HG03066 (cell line): ENCODE measurements at regions not wholly inside any gene's neighbourhood (a gene's known extent, or its start where the extent isn't known, plus 50 kb on each side); places are given as distances from the start of the nearest gene placed in this dataset.

Source experiments
- ATAC-seq: cut with Tn5 transposase; IDR thresholded peaks from one replicate; pipeline ENCODE4 v1.9.1; 2021; ENCODE audit warnings: low read depth; ENCODE audit not compliant: unreplicated experiment

DNA sequence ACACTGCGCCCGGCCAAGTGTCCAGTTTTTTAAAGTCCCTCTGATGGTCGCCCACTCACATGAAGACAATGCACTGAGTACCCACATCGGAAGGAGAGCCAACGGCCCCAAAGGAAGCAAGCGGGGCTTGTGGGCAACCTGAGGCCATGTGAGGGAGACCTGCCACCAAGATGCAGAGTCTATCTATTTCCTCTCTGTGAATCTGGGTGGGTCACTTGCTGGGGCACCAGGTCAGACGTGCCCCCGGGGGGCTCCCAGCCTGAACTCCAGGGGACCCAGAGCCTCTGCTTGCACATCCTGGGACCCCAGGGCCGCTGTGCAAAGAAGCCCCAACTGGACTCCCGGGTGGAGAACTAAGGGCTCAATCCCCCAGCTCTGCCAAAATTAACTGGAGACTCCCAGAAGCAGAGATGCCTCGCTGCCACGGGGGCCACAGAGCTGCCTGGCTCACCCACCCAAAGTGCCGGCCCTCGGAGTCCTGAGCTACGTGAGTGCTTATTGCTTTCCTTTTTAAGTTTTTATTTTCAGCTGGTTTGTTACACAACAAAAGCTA is 106.4 kb downstream of the BRD1 start:
- ATAC-seq, result no peak

DNA sequence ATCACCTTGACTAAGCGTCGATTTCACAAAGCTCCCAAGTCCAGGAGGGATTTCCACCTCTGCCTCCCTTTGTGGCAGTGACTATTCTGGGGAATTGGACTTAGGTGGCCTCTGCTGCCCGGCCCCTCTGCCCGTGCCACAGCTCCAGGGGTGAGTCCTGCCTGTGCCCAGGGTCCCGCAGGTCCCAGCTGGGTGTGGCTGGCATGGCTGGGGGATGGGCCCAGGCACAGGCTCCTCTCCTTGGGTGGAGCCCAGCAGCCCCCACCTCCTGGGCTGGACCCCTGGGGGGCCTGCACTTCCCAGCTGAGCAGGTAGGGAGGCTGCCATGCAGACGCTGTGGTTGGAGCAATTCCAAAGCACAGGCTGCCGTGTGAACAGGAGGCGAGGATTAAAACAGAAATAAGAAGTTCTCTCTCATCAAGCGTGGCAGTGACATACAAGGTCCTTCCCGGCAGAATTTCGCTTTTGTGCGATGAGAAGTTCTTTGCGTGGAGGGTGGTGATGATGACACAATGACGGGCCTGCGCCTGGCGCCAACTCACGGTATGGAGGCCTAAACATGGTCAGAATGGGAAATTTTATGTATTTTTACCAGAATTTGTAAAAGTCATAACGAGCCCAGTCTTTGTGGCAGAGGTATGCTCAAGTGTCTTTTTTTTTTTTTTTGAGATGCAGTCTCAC is 107.3 kb downstream of the BRD1 start:
- ATAC-seq, result no peak

- ATAC-seq, result no peak
Measured at GRCh38 chr22:49719046-49719445, 108.6 kb downstream of the BRD1 start.

- no peak for ATAC-seq
Measured at GRCh38 chr22:49718396-49718795, 109.3 kb downstream of the BRD1 start.

DNA sequence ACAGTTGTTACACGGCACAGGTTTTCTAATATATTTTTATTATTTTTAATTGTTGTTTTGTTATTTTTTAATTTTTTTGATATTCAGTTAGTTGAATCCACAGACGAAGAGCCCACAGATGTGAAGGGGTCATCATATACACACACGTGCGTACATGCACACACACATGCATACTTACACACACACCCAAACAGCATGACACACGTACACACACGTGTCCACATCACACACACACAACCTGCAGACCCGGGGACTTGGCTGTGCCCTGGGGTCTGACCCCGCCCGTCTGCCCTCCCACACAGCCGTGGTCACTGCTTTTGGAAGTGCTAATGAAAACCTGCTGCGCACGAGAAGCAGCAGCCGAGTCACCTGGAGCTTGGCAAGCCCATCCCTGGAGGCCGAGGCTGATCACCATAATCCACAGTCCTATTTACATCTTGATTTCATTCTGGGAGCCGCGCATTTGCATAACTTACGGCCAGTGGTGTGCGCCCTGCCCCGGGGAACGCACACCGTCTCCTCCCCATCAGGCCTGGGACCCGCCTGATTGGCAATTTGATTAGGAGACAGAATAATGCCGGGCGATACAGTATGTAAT is 110.3 kb downstream of the BRD1 start:
- ATAC-seq, result no peak

- no peak for ATAC-seq
Measured at GRCh38 chr22:49716441-49716840, 111.2 kb downstream of the BRD1 start.

DNA sequence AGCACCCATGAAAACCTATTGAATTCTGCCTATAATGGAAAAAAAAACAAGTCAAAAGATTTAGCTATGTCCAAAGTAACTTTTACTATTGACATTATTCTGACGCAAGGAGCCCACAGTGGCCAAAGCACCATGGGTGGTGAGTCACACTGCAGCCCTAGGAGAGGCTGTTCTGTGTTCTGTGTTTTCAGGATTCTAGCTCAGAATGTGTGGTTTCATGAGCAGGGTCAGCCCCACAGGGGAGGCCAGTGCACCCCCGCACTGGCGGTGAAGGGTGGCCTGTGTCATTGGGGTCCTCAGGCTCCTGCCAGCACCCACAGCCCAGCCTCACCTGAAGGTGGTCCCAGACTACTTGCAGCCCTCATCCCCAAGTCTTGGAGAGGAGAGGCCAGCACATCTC is 112.2 kb downstream of the BRD1 start:
- ATAC-seq, result no peak

GRCh38 chr22:49713003-49713402 is 114.7 kb downstream of the BRD1 start:
- ATAC-seq, result no peak

DNA sequence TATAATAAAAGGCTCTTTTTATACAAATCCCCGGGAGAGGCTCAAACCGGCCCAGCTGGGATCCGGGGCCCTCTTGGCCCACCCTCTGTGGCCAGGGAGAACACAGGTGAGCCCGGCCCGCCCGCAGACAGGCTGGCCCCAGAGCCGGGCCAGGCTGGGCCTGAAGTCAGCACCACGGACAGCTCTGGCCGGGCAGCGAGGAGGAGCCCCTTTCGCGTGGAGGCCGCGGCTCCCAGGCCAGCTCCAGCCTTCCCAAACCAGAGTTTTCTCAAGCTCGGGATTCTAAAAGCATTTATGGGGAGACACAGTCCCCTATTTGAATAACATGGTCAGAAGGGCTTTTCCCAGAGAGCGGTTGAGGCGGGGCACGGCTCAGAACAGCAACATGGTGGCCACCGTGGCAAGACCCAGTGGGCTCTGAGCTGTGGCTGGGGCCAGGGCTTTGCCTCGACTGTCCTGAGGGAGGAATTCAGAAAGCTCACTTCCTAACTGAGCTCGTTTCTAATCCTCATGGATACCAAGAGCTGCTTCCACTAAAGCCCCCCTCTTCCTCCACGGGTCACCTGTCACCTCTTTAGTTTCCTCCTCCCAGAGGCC is 115.4 kb downstream of the BRD1 start:
- no peak for ATAC-seq

DNA sequence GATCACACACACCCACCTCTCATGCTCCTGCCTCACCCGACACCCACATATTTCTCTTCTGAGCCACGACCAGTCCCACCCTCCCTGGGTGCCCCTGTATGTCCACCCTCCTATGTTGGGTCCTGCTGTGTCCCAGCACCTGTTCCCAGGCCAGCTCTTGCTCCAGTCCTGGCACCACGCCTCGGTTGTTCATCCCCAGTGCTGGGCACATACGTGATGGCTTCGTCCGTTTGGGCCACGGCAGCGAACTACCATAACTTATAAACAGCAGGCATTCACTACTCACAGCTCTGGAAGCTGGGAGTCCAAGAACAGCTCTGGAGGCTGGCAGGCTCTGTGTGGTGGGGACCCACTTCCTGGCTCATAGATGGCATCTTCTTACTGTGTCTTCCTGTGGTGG is 116.9 kb downstream of the BRD1 start:
- no peak for ATAC-seq

DNA sequence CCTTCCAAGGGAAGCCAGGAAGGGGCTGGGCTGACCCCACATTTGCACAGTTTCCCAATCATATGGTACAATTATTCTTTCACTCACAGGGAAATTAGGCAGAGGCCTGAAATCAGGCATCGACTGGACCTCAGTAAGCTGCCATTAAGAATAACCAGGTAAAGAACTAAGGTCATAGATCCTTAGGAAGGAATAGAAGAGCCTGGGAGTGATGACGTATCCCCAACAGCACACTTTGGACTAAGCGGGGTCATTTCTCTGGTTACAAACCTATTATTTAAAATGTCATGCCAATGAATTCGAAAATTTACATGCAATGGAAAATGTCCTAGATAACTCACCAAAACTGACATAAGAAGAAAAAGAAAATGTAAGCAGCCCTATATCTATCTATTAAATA is 118.2 kb downstream of the BRD1 start:
- ATAC-seq, result no peak

- ATAC-seq, result no peak
Measured at GRCh38 chr22:49705972-49706352, 121.7 kb downstream of the BRD1 start.

DNA sequence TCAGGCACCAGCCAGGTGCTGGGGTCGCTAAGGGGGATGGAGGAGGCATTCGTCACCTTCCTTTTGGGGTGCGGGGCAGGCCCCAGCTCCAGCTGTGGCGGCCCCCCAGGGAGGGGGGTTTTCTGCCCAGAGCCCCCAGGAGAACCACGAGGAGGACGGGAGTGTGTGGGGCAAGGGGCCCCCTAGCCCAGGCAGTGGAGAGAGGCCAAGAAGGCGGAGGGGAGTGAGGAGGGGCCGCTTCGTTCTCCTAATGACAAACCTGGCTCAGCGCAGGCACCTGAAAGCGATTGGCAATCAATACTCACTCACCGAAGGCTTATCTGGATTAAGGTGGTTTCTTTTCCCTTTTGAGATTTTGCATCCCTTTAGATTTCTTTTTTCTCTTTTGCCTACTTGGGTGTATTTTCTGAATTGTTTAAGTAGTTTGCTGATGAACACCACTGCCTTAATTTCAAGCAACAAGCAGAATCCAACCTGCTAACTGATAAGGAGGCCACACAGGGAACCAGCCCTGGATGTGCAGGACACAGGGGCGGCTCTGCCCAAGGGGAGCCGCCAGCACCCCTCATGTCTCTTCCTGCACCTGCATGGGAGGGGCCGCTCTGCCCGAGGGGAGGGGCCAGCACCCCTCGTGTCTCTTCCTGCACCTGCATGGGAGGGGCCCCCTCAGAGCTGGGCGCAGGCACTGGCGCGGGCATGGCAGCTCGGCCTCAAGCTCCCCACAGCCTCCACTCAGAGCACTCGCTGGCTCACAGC is 122.3 kb downstream of the BRD1 start:
- ATAC-seq, result no peak

DNA sequence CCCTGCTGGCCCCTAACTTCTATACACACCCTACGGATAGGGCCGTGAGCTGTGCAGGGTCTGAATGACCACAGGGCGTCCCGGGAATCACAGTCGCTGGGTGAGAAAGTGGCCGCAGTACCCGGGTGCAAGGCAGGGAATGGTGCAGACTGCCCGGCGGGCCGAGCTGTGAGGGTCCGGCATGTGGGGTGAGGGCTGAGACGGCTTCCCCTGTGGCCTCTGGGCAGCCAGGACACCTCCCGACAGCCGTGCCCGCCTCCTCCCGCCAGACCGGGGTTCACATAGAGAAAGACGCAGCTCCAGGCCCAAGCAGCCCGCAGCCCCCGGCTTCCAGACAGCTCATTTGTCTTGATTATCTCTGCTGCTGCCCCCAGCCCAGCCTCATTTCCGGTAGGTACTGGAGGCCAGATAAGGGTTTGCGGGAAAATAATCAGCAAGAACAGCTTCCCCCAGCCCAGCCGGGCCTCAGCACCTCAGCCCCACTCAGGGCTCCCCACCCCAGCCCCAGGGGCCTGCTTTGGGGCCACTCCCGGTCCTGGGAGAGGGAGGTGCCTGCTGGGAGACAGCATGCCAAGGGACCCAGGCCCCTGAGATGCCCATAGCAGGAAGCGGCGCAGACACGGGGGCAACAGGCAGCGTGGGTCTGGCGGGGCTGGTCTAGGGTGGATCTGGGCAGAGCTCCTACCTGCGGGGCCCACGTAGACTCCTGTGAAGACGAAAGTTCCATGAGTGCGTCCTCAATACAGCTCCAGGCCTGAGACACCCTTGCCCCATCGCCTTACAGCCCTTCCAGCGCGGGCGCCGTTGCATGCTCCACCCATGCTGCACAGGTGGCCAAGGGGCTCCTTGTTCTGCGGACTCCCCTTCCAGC is 123.1 kb downstream of the BRD1 start:
- ATAC-seq, result no peak

- no peak for ATAC-seq
Measured at GRCh38 chr22:49703990-49704344, 123.7 kb downstream of the BRD1 start.

GRCh38 chr22:49703505-49703904 is 124.2 kb downstream of the BRD1 start:
- ATAC-seq, result no peak

DNA sequence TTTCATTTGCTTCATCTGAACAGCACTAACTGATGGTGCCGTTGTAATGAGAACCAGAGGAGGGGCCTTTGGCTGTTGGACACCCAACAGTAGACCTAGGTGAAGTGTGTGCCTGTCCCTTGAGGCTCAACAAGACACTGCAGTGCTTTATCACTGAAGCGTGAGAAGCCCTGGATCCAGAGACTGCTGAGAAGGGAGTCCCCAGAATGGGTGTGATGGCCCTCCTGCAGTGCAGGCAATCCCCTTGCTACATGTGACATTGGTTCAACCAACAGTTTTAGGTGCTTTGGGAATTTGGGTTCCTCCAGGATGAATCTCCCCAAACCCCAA is 125.6 kb downstream of the BRD1 start:
- ATAC-seq, result no peak

GRCh38 chr22:49701380-49702067 is 126.1 kb downstream of the BRD1 start:
- ATAC-seq, result no peak

- no peak for ATAC-seq
Measured at GRCh38 chr22:49699928-49700498, 127.7 kb downstream of the BRD1 start.

DNA sequence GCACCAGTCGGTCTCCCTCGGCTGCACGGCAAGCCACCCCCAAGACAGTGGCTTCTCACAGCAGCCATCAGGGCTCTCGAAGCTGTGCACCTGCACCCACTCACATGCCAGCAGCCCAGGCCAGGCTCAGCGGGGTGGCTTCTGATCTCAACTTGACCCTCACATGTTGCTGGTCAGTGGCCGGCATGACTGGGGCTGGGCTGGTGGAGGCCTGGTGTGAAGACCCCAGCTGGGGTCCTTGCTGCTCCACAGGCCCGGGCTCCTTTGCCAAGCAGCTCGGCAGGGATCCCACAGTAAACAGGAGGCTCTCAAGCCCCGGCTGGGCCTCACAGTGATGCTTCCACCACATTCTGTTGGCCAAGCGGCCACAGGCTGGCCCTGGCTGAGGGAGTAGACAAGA is 128.2 kb downstream of the BRD1 start:
- no peak for ATAC-seq
